ENCODE measurements at regions not wholly inside any gene's neighbourhood (a gene's known extent, or its start where the extent isn't known, plus 50 kb on each side); places are given as distances from the start of the nearest gene placed in this dataset.

DNA sequence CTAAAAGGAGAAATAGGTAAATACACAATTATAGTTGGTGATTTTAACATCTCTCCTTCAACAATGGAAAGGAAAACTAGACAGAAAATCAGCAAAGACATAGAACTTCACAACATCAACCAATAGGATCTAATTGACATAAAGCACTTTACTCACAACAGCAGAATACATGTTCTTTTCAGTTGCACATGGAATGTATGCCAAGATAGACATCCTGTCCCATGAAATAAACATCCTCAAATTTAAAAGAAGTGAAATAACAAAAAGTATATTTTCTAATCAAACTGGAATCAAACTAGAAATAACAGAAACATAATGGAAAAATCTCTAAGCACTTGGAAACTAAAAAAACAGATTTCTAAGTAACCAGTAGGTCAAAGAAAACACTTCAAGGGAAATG is 296.2 kb upstream of the RGS6 start:
- POLR2A ChIA-PET (ENCODE audit: unreplicated experiment), result no interaction called here

DNA sequence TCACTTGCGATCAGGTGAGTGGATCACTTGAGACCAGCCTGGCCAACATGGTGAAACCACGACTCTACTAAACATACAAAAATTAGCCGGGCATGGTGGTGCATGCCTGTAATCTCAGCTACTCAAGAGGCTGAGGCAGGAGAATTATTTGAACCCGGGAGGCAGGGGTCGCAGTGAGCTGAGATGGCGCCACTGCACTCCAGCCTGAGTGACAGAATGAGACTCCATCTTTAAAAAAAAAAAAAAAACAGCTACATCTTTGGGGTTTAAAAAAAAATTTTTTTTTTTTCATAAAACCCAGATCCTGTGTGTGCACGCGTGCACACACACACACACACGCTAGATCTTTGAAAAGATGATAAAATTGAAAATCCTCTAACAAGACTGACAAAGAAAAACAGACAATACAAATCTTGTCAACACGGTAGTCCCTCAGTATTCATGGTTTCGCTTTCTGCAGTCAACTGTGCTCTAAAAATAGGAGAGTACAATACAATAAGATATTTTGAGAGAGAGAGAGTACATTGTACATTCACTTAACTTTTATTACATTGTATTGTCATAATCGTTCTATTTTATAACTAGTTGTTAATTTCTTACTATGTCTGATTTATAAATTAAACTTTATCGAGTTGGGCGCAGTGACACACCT is 295.3 kb upstream of the RGS6 start:
- peaks cover 5% of the 10 kb centered on the region; the same call in 1 of the 2 replicates for H3K36me3 ChIP-seq (ENCODE audit: low read depth, low read length)
- H3K4me1 ChIP-seq (ENCODE audit: insufficient read depth, low read length), result no peaks in the 10 kb centered on the region
- H3K9me3 ChIP-seq (ENCODE audit: low read length), result no peaks in the 10 kb centered on the region
- no TSS peak for BruUV-seq (replicated peaks)
- H3K4me3 ChIP-seq (ENCODE audit: low read length), result no peak overlapping the region
- DNase-seq (no peak), ATAC-seq (no peak)
- H3K9ac ChIP-seq (ENCODE audit: low read length), result no peak overlapping the region
- no peaks in the 10 kb centered on the region for H3K27me3 ChIP-seq (ENCODE audit: low read length)
- intact Hi-C loops (cut with micrococcal nuclease), result no loop called here
- no peaks in the 10 kb centered on the region for H3K9me2 ChIP-seq (replicated peaks; ENCODE audit: low read length)
- CTCF ChIA-PET, result no interaction called here
- no peaks in the 10 kb centered on the region for H3F3A ChIP-seq (ENCODE audit: low read length, unreplicated experiment)
- H3K4me2 ChIP-seq (ENCODE audit: low read length), result no peak overlapping the region
- H3K79me2 ChIP-seq (ENCODE audit: low read length), result no peaks in the 10 kb centered on the region
- no peak overlapping the region for H3K27ac ChIP-seq (ENCODE audit: low read length)
- POLR2A ChIA-PET (ENCODE audit: unreplicated experiment), result no interaction called here
- TF ChIP-seq EZH2 (IDR thresholded peaks at IDR 0.05; ENCODE audit: low read length, unreplicated experiment), result no peak
- TF ChIP-seq, protein P1, sequence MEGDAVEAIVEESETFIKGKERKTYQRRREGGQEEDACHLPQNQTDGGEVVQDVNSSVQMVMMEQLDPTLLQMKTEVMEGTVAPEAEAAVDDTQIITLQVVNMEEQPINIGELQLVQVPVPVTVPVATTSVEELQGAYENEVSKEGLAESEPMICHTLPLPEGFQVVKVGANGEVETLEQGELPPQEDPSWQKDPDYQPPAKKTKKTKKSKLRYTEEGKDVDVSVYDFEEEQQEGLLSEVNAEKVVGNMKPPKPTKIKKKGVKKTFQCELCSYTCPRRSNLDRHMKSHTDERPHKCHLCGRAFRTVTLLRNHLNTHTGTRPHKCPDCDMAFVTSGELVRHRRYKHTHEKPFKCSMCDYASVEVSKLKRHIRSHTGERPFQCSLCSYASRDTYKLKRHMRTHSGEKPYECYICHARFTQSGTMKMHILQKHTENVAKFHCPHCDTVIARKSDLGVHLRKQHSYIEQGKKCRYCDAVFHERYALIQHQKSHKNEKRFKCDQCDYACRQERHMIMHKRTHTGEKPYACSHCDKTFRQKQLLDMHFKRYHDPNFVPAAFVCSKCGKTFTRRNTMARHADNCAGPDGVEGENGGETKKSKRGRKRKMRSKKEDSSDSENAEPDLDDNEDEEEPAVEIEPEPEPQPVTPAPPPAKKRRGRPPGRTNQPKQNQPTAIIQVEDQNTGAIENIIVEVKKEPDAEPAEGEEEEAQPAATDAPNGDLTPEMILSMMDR (conservative IDR thresholded peaks at IDR 0.05; ENCODE audit: low read depth, low read length), result no peak
- no peak for TF ChIP-seq EZH2phosphoT487 (IDR thresholded peaks at IDR 0.05; ENCODE audit: borderline replicate concordance, low read length)
- H2AFZ ChIP-seq (ENCODE audit: low read length), result no peak overlapping the region
- H4K20me1 ChIP-seq (ENCODE audit: low read length), result no peaks in the 10 kb centered on the region

More for the DNA sequence above, 296.2 kb upstream of the RGS6 start:
- Histone ChIP-seq H3K9me2 (replicated peaks; ENCODE audit: low read length) (no peaks in the 10 kb centered on the region), H3K79me2 (ENCODE audit: low read length) (no peaks in the 10 kb centered on the region), H3K4me2 (ENCODE audit: low read length) (no peak overlapping the region), H3K4me3 (ENCODE audit: low read length) (no peak overlapping the region), H3K9me3 (ENCODE audit: low read length) (no peaks in the 10 kb centered on the region), H3K27me3 (ENCODE audit: low read length) (no peaks in the 10 kb centered on the region), H2AFZ (ENCODE audit: low read length) (no peak overlapping the region), H4K20me1 (ENCODE audit: low read length) (no peaks in the 10 kb centered on the region), H3K9ac (ENCODE audit: low read length) (no peak overlapping the region), H3F3A (ENCODE audit: low read length, unreplicated experiment) (no peaks in the 10 kb centered on the region), H3K4me1 (ENCODE audit: insufficient read depth, low read length) (no peaks in the 10 kb centered on the region), H3K27ac (ENCODE audit: low read length) (no peak overlapping the region), H3K36me3 (ENCODE audit: low read depth, low read length) (peaks cover 8% of the 10 kb centered on the region; the same call in 1 of the 2 replicates)
- CTCF ChIA-PET, result no interaction called here
- no peak for TF ChIP-seq EZH2phosphoT487 (IDR thresholded peaks at IDR 0.05; ENCODE audit: borderline replicate concordance, low read length)
- TF ChIP-seq, protein P1 (conservative IDR thresholded peaks at IDR 0.05; ENCODE audit: low read depth, low read length), result no peak
- no peak for TF ChIP-seq EZH2 (IDR thresholded peaks at IDR 0.05; ENCODE audit: low read length, unreplicated experiment)
- intact Hi-C loops (cut with micrococcal nuclease), result no loop called here
- DNase-seq, result no peak
- ATAC-seq, result no peak
- no TSS peak for BruUV-seq (replicated peaks)

DNA sequence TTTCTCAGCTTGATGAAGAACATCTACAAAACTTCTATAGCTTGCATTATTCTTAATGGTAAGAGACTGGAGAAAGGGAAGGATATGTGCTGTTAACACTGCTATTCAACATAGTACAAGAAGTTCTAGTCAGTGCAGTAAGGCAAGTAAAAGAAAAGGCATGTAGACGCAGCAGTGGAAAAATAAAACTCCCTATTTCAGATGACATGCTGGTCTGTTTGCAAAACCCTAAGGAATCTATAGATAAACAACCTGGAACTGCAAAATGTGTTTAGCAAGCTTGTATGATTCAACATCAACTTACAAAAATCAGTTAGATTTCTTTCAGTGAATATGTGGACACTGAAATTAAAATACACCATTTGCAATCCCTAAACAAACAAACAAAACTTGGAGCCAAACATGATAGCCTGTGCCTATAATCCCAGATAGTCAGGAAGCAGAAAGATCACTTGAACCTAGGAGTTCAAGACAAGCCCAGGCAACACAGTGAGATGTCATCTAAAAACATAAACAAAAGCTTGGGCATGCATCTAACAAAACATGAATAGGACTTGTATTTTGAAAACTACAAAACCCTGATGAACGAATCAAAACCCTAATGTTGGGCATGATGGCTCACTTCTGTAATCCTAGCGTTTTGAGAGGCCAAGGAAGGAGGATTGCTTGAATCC is 293.6 kb upstream of the RGS6 start:
- Histone ChIP-seq H3K27me3 (ENCODE audit: low read length) (no peaks in the 10 kb centered on the region), H3K9me2 (replicated peaks; ENCODE audit: low read length) (no peaks in the 10 kb centered on the region), H3K4me2 (ENCODE audit: low read length) (no peak overlapping the region), H3F3A (ENCODE audit: low read length, unreplicated experiment) (no peaks in the 10 kb centered on the region), H3K79me2 (ENCODE audit: low read length) (no peaks in the 10 kb centered on the region), H3K9ac (ENCODE audit: low read length) (no peak overlapping the region), H4K20me1 (ENCODE audit: low read length) (no peaks in the 10 kb centered on the region), H3K9me3 (ENCODE audit: low read length) (no peaks in the 10 kb centered on the region), H3K36me3 (ENCODE audit: low read depth, low read length) (no peaks in the 10 kb centered on the region), H3K4me3 (ENCODE audit: low read length) (no peak overlapping the region), H3K27ac (ENCODE audit: low read length) (no peak overlapping the region), H3K4me1 (ENCODE audit: insufficient read depth, low read length) (no peaks in the 10 kb centered on the region), H2AFZ (ENCODE audit: low read length) (no peak overlapping the region)
- no peak for DNase-seq
- ATAC-seq, result no peak
- ChIA-PET POLR2A (ENCODE audit: unreplicated experiment) (no interaction called here), CTCF (no interaction called here)
- no TSS peak for BruUV-seq (replicated peaks)
- intact Hi-C loops (cut with micrococcal nuclease), result no loop called here
- TF ChIP-seq EZH2phosphoT487 (IDR thresholded peaks at IDR 0.05; ENCODE audit: borderline replicate concordance, low read length) (no peak), EZH2 (IDR thresholded peaks at IDR 0.05; ENCODE audit: low read length, unreplicated experiment) (no peak)
- TF ChIP-seq, protein P1 (conservative IDR thresholded peaks at IDR 0.05; ENCODE audit: low read depth, low read length), result no peak
